22Rv1 (cell line): ENCODE measurements at regions not wholly inside any gene's neighbourhood (a gene's known extent, or its start where the extent isn't known, plus 50 kb on each side); places are given as distances from the start of the nearest gene placed in this dataset.

Experiments
- H3K27ac ChIP-seq: fragments of 450-650 bp; 2 replicates; pipeline ENCODE4 v1.5.1; 2017
- ZFX ChIP-seq: fragments of 450-650 bp; IDR thresholded peaks from 2 replicates; pipeline ENCODE4 v1.6.1; 2017; ENCODE audit warnings: antibody characterized with exemption, borderline replicate concordance
- TF ChIP-seq, protein P1 (sequence below): fragments of 450-650 bp; IDR thresholded peaks from 2 replicates; pipeline ENCODE4 v1.5.1; 2017; ENCODE audit warnings: mild to moderate bottlenecking

DNA sequence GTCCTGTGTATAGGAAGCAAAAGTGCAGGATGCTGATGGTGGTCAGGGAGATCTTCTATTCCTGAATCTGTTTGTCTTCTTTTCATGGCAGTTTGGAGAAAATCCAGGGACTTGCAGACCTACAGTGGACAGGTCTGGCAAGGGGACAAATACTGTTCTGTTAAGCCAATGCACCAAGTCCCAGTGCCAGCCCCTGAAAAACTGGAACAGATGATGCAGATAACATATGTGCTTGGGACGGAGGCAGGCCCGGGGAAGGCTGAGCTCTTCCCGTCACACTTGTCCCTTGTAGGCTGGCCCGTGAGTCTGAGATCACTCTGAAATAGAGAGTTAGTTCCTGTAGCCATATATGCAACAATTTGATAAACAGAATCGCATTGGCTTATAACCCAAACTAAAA lies 265.7 kb downstream of the MTRR start:
- TF ChIP-seq, protein P1, sequence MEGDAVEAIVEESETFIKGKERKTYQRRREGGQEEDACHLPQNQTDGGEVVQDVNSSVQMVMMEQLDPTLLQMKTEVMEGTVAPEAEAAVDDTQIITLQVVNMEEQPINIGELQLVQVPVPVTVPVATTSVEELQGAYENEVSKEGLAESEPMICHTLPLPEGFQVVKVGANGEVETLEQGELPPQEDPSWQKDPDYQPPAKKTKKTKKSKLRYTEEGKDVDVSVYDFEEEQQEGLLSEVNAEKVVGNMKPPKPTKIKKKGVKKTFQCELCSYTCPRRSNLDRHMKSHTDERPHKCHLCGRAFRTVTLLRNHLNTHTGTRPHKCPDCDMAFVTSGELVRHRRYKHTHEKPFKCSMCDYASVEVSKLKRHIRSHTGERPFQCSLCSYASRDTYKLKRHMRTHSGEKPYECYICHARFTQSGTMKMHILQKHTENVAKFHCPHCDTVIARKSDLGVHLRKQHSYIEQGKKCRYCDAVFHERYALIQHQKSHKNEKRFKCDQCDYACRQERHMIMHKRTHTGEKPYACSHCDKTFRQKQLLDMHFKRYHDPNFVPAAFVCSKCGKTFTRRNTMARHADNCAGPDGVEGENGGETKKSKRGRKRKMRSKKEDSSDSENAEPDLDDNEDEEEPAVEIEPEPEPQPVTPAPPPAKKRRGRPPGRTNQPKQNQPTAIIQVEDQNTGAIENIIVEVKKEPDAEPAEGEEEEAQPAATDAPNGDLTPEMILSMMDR, result no peak
- no peak overlapping the region for H3K27ac ChIP-seq

DNA sequence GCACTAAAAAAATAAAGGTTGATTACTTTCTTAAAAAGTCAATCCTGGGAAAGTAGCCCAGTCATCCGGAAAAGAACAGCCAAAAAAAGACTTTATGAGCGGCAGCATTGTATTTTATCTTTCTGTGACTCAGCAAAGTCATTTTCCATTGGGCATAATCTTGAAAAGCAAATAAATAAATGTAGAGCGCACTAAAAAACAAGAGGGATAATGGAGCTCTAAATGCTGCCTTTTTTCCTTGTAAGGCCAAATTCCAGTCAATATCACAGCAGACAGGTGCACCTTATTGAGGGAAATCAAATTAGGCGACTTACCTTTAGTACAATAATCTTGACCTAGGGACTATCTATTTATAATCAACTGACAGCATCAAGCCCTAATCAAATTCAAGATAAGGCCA lies 266.8 kb downstream of the MTRR start:
- H3K27ac ChIP-seq, result no peak overlapping the region
- TF ChIP-seq, protein P1, result no peak

DNA sequence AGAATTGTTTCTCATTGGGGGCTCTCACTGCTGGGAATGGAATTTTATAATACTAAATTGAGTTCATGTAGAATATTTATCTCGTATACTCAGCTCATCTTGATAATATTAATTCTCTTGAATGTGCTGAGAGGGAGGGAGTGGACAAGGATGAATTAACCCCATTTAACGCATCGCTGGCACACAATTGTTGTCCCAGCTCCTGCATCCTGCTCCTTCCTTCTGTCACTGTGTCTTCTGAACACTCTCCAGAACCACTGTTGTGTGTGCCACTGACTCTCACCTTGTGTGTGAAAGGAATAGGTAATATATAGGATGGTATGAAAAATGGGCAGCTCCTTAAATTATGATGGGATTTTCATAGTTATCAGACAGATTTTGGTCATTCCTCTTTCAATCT lies 267.3 kb downstream of the MTRR start:
- TF ChIP-seq, protein P1, result no peak
- no peak for TF ChIP-seq ZFX
- no peak overlapping the region for H3K27ac ChIP-seq

DNA sequence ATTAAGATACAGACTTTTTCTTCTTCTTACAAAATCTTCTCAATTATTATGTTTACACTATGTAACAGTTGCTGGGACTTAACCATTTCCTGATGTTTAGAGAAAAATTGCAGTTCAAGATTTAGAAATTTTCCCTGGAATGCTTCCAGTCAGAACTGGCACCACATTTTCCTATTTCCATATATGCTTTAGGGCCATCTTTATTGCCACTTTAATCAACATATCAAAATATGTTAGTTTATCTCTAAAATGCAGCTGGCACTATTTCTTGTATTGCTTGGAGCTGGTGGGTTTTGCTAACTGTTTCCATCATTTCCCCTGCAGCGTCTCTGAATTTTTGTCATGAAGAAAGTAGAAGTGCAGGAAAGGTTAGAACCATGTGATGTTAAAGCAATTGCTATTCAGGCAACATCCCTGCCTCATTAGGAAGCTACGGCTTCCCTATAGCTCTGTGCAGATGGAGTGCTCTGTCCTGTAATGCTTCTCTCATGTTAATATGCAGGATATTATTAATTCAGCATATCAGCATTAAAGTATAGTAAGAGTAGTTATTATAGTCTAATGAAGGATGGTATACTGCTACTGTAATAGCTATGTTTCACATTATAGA lies 269.1 kb downstream of the MTRR start:
- TF ChIP-seq, protein P1, result no peak
- TF ChIP-seq ZFX, result no peak
- H3K27ac ChIP-seq, result no peak overlapping the region

DNA sequence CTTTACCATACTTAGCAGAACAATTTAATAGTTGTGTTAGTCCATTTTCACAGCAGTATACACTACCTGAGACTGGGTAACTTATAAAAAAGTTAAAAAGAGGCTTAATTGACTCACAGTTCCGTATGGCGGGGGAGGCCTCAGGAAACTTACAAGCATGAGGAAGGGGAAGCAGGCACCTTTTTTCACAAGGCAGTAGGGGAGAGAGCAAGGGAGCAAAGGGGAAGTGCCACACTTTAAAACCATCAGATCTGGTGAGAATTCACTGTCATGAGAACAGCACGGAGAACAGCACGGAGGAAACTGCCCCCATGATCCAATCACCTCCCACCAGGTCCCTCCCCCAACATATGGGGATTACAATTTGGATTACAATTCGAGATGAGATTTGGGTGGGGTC lies 269.9 kb downstream of the MTRR start:
- no peak for TF ChIP-seq ZFX
- TF ChIP-seq, protein P1, result no peak
- no peak overlapping the region for H3K27ac ChIP-seq

DNA sequence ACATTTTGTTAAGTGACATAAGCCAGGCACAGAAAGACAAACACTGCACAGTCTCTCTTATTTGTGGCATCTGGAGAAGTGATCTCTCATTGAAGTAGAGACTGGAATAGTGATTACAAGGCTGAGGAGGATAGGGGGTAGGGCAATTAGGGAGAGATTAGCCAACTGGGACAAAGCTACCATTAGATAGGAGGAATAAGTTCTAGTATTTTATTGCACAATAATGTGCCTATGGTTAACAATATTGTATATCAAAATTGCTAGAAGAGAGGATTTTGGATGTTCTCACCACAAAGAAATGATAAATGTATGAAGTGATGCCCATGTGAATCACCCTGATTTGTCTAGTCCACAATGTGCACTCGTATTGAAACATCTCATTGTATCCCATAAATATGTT lies 281.8 kb downstream of the MTRR start:
- H3K27ac ChIP-seq, result no peak overlapping the region
- no peak for TF ChIP-seq ZFX
- TF ChIP-seq, protein P1, result no peak

DNA sequence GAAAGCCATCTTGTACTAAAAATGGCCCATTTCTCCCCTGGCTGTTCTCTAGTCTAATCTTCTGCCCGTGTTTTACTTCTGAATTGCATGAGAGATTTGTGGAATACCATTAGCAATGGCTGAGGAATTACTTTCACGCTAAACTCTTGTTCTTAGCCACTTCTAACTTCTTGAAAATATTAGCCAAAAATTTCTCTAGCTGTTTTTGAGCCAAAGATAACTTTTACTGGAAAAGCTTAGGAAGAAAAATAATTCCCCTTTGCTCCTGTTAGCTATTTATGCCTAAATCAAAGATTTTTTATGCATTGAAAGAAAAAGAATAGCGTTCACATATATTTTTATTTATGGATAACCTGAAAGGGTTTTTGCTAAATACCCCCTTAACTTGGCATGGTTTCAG lies 287.8 kb downstream of the MTRR start:
- H3K27ac ChIP-seq, result no peak overlapping the region
- no peak for TF ChIP-seq ZFX
- TF ChIP-seq, protein P1, result no peak
